GM23338 (cell line): ENCODE measurements at regions not wholly inside any gene's neighbourhood (a gene's known extent, or its start where the extent isn't known, plus 50 kb on each side); places are given as distances from the start of the nearest gene placed in this dataset.

Source experiments
- ATAC-seq: fragments of 200-7000 bp; cut with Tn5 transposase; 3 replicates; pipeline ENCODE4 v1.9.1; 2020
- DNase-seq: peaks from one replicate; pipeline ENCODE4 v3.0.0-alpha.2; 2015; ENCODE audit warnings: low spot score
- H2AFZ ChIP-seq: fragments of 200-600 bp; sonication (generic); 2 replicates; pipeline ENCODE4 v1.8.0; 2016; ENCODE audit warnings: antibody characterized with exemption, mild to moderate bottlenecking, moderate library complexity
- H3F3A ChIP-seq: fragments of 200-600 bp; sonication (generic); replicated peaks from 2 replicates; pipeline ENCODE4 v1.8.0; 2017; ENCODE audit warnings: antibody characterized with exemption, mixed run types, low read depth
- H3K27ac ChIP-seq: fragments of 200-600 bp; sonication (generic); 2 replicates; pipeline ENCODE4 v1.6.1; 2016; ENCODE audit warnings: low read depth
- H3K27me3 ChIP-seq: fragments of 200-600 bp; sonication (generic); 2 replicates; pipeline ENCODE4 v1.8.0; 2016; ENCODE audit warnings: mild to moderate bottlenecking, mixed run types, moderate library complexity; ENCODE audit not compliant: insufficient read depth
- H3K36me3 ChIP-seq: fragments of 200-600 bp; sonication (generic); 2 replicates; pipeline ENCODE4 v1.8.0; 2016; ENCODE audit warnings: mild to moderate bottlenecking; ENCODE audit not compliant: insufficient read depth
- H3K4me1 ChIP-seq: fragments of 200-600 bp; sonication (generic); 2 replicates; pipeline ENCODE4 v1.8.0; 2016; ENCODE audit warnings: mild to moderate bottlenecking, moderate library complexity; ENCODE audit not compliant: insufficient read depth
- H3K4me2 ChIP-seq: fragments of 200-600 bp; sonication (generic); 2 replicates; pipeline ENCODE4 v1.7.1; 2017; ENCODE audit warnings: mixed run types
- H3K4me3 ChIP-seq: fragments of 200-600 bp; sonication (generic); 2 replicates; pipeline ENCODE4 v1.6.1; 2016; ENCODE audit warnings: mixed run types
- H3K79me2 ChIP-seq: fragments of 200-600 bp; sonication (generic); replicated peaks from 2 replicates; pipeline ENCODE4 v1.8.0; 2017; ENCODE audit warnings: mild to moderate bottlenecking; ENCODE audit not compliant: insufficient read depth
- H3K9me2 ChIP-seq: fragments of 200-600 bp; sonication (generic); 2 replicates; pipeline ENCODE4 v1.8.0; 2017; ENCODE audit not compliant: insufficient read depth
- H4K20me1 ChIP-seq: fragments of 200-600 bp; sonication (generic); replicated peaks from 2 replicates; pipeline ENCODE4 v1.8.0; 2017; ENCODE audit warnings: mild to moderate bottlenecking; ENCODE audit not compliant: insufficient read depth
- H3K27ac Mint-ChIP-seq: 2 replicates; pipeline ENCODE4 v1.8.0; 2020; ENCODE audit warnings: inconsistent platforms, mild to moderate bottlenecking, moderate library complexity, mixed read lengths
- H3K27me3 Mint-ChIP-seq: 3 replicates; pipeline ENCODE4 v1.8.0; 2022; ENCODE audit warnings: low read depth, mild to moderate bottlenecking, moderate library complexity, mixed read lengths, inconsistent platforms; ENCODE audit not compliant: insufficient read depth, poor library complexity
- H3K36me3 Mint-ChIP-seq: 3 replicates; pipeline ENCODE4 v1.8.0; 2021; ENCODE audit warnings: low read depth, mild to moderate bottlenecking, inconsistent platforms, moderate library complexity, mixed read lengths
- H3K4me1 Mint-ChIP-seq: 3 replicates; pipeline ENCODE4 v1.8.0; 2020; ENCODE audit warnings: mild to moderate bottlenecking, inconsistent platforms, mixed read lengths
- H3K4me3 Mint-ChIP-seq: 3 replicates; pipeline ENCODE4 v1.8.0; 2021; ENCODE audit warnings: moderate library complexity, mild to moderate bottlenecking, inconsistent platforms, mixed read lengths
- H3K9me3 Mint-ChIP-seq: 3 replicates; pipeline ENCODE4 v1.8.0; 2020; ENCODE audit warnings: moderate library complexity, mild to moderate bottlenecking, inconsistent platforms, mixed read lengths
- TF ChIP-seq, protein P1 (sequence below): IDR thresholded peaks from one replicate; pipeline ENCODE4 v1.6.1; 2018; ENCODE audit warnings: antibody characterized with exemption; ENCODE audit not compliant: unreplicated experiment
- TF ChIP-seq, protein P2 (sequence below): fragments of 250-450 bp; sonication (Bioruptor Pico); IDR thresholded peaks from 2 replicates; pipeline ENCODE4 v1.5.0; 2020; ENCODE audit warnings: mild to moderate bottlenecking, moderate library complexity

DNA sequence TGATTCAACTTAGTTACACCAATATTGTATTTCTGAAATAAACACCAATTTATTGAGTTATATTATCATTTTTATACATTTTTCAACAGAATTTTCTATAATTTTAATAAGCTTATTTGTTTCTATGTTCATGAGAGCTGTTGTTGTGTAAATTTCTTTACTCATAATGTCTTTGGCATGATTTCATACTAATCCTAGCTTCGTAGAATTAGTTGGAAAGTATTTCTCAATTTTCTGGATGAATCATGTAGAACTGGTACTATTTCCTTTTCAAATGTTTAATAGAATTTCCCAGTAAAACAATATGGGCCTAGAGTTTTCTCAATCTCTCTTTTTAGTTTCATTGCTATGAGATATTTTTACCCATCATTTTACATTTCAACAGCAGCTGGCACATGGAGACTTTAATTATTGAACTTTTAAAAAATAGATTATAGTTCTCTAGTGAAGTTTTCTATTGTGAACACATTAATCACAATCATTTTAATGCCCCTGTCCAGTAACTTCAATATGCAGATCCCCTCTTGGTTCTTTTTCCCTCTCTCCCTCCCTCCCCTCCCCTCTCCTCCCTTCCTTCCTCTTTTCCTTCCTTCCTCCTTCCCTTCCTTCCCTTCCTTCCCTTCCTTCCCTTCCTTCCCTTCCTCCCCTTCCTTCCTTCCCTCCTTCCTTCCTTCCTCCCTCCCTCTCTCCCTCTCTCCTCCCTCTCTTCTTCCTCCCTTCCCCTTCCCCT is 1357.1 kb downstream of the ZPLD1 start:
- H3K4me1 ChIP-seq = peaks cover 12% of the 10 kb centered on the region; the same call in 1 of the 2 replicates
- H3K4me2 ChIP-seq = no peak overlapping the region
- H3K79me2 ChIP-seq = no peaks in the 10 kb centered on the region
- H3K9me2 ChIP-seq = no peaks in the 10 kb centered on the region
- no peak for DNase-seq
- no peaks in the 10 kb centered on the region for H3K27me3 ChIP-seq
- H4K20me1 ChIP-seq = no peaks in the 10 kb centered on the region
- no peak overlapping the region for H2AFZ ChIP-seq
- no peaks in the 10 kb centered on the region for H3K36me3 ChIP-seq
- no peak for ATAC-seq
- H3K4me3 ChIP-seq = no peak overlapping the region
- Mint-ChIP-seq H3K4me3 (no peak overlapping the region), H3K9me3 (no peaks in the 10 kb centered on the region), H3K27ac (no peak overlapping the region), H3K4me1 (peaks cover 9% of the 10 kb centered on the region), H3K36me3 (no peaks in the 10 kb centered on the region), H3K27me3 (peaks cover 1% of the 10 kb centered on the region)
- TF ChIP-seq, protein P1, sequence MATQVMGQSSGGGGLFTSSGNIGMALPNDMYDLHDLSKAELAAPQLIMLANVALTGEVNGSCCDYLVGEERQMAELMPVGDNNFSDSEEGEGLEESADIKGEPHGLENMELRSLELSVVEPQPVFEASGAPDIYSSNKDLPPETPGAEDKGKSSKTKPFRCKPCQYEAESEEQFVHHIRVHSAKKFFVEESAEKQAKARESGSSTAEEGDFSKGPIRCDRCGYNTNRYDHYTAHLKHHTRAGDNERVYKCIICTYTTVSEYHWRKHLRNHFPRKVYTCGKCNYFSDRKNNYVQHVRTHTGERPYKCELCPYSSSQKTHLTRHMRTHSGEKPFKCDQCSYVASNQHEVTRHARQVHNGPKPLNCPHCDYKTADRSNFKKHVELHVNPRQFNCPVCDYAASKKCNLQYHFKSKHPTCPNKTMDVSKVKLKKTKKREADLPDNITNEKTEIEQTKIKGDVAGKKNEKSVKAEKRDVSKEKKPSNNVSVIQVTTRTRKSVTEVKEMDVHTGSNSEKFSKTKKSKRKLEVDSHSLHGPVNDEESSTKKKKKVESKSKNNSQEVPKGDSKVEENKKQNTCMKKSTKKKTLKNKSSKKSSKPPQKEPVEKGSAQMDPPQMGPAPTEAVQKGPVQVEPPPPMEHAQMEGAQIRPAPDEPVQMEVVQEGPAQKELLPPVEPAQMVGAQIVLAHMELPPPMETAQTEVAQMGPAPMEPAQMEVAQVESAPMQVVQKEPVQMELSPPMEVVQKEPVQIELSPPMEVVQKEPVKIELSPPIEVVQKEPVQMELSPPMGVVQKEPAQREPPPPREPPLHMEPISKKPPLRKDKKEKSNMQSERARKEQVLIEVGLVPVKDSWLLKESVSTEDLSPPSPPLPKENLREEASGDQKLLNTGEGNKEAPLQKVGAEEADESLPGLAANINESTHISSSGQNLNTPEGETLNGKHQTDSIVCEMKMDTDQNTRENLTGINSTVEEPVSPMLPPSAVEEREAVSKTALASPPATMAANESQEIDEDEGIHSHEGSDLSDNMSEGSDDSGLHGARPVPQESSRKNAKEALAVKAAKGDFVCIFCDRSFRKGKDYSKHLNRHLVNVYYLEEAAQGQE = no peak
- TF ChIP-seq, protein P2, sequence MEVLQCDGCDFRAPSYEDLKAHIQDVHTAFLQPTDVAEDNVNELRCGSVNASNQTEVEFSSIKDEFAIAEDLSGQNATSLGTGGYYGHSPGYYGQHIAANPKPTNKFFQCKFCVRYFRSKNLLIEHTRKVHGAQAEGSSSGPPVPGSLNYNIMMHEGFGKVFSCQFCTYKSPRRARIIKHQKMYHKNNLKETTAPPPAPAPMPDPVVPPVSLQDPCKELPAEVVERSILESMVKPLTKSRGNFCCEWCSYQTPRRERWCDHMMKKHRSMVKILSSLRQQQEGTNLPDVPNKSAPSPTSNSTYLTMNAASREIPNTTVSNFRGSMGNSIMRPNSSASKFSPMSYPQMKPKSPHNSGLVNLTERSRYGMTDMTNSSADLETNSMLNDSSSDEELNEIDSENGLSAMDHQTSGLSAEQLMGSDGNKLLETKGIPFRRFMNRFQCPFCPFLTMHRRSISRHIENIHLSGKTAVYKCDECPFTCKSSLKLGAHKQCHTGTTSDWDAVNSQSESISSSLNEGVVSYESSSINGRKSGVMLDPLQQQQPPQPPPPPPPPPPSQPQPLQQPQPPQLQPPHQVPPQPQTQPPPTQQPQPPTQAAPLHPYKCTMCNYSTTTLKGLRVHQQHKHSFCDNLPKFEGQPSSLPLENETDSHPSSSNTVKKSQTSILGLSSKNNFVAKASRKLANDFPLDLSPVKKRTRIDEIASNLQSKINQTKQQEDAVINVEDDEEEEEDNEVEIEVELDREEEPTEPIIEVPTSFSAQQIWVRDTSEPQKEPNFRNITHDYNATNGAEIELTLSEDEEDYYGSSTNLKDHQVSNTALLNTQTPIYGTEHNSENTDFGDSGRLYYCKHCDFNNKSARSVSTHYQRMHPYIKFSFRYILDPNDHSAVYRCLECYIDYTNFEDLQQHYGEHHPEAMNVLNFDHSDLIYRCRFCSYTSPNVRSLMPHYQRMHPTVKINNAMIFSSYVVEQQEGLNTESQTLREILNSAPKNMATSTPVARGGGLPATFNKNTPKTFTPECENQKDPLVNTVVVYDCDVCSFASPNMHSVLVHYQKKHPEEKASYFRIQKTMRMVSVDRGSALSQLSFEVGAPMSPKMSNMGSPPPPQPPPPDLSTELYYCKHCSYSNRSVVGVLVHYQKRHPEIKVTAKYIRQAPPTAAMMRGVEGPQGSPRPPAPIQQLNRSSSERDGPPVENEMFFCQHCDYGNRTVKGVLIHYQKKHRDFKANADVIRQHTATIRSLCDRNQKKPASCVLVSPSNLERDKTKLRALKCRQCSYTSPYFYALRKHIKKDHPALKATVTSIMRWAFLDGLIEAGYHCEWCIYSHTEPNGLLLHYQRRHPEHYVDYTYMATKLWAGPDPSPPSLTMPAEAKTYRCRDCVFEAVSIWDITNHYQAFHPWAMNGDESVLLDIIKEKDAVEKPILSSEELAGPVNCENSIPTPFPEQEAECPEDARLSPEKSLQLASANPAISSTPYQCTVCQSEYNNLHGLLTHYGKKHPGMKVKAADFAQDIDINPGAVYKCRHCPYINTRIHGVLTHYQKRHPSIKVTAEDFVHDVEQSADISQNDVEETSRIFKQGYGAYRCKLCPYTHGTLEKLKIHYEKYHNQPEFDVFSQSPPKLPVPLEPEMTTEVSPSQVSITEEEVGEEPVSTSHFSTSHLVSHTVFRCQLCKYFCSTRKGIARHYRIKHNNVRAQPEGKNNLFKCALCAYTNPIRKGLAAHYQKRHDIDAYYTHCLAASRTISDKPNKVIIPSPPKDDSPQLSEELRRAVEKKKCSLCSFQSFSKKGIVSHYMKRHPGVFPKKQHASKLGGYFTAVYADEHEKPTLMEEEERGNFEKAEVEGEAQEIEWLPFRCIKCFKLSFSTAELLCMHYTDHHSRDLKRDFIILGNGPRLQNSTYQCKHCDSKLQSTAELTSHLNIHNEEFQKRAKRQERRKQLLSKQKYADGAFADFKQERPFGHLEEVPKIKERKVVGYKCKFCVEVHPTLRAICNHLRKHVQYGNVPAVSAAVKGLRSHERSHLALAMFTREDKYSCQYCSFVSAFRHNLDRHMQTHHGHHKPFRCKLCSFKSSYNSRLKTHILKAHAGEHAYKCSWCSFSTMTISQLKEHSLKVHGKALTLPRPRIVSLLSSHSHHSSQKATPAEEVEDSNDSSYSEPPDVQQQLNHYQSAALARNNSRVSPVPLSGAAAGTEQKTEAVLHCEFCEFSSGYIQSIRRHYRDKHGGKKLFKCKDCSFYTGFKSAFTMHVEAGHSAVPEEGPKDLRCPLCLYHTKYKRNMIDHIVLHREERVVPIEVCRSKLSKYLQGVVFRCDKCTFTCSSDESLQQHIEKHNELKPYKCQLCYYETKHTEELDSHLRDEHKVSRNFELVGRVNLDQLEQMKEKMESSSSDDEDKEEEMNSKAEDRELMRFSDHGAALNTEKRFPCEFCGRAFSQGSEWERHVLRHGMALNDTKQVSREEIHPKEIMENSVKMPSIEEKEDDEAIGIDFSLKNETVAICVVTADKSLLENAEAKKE = no peak
- H3K27ac ChIP-seq = no peak overlapping the region
- no peaks in the 10 kb centered on the region for H3F3A ChIP-seq
